H1 (cell line): ENCODE measurements at regions not wholly inside any gene's neighbourhood (a gene's known extent, or its start where the extent isn't known, plus 50 kb on each side); places are given as distances from the start of the nearest gene placed in this dataset.
"Not testable (repeated sequence)": the region's sequence is repeated elsewhere in the genome, so short reads cannot be mapped to it uniquely, and the experiment has no call there.

Experiments used
- CTCF ChIA-PET: fragments of 300-600 bp; sonication (Branson Sonifier 250); formaldehyde crosslinking; loops from one replicate; lab custom pipeline; 2021; ENCODE audit not compliant: partially characterized antibody; lab: Charles Lee
- POLR2A ChIA-PET: fragments of 300-600 bp; sonication (Branson Sonifier 250); formaldehyde crosslinking; loops from one replicate; lab custom pipeline; 2021; ENCODE audit warnings: inconsistent platforms; ENCODE audit not compliant: partially characterized antibody; lab: Charles Lee
- DNase-seq, 2 experiments: peaks; one replicate each; pipeline versions ENCODE4 v3.0.0 to v3.0.0-alpha.2; 2010 to 2022; ENCODE audit warnings: low spot score in 2 of 2, low read depth in 1 of 2, mixed read lengths in 1 of 2
- FAIRE-seq: peaks from 2 replicates; lab custom pipeline; 2011; peaks lifted over from hg19 to GRCh38; lab: Jason Lieb, UNC
- H2AFZ ChIP-seq: 2 replicates; pipeline ENCODE4 v1.8.1; 2012; ENCODE audit warnings: low read length, inconsistent platforms
- H2AK5ac ChIP-seq: 2 replicates; pipeline ENCODE4 v1.6.1; 2013; ENCODE audit warnings: low read depth, low read length
- H2BK120ac ChIP-seq: replicated peaks from 2 replicates; pipeline ENCODE3; 2013; ENCODE audit warnings: low read depth, low read length, inconsistent platforms
- H2BK12ac ChIP-seq: 2 replicates; pipeline ENCODE4 v1.6.1; 2013; ENCODE audit warnings: low read depth, low read length
- H2BK15ac ChIP-seq: 2 replicates; pipeline ENCODE4 v1.6.1; 2013; ENCODE audit warnings: low read length
- H2BK20ac ChIP-seq: 2 replicates; pipeline ENCODE4 v1.6.1; 2013; ENCODE audit warnings: low read length
- H2BK5ac ChIP-seq: 2 replicates; pipeline ENCODE4 v1.6.1; 2013; ENCODE audit warnings: low read depth, low read length
- H3K14ac ChIP-seq: 2 replicates; pipeline ENCODE4 v1.6.1; 2013; ENCODE audit warnings: inconsistent platforms; ENCODE audit not compliant: insufficient read length
- H3K18ac ChIP-seq: 2 replicates; pipeline ENCODE4 v1.6.1; 2013; ENCODE audit warnings: low read length; ENCODE audit errors: extremely low read depth
- H3K23ac ChIP-seq: 2 replicates; pipeline ENCODE4 v1.6.1; 2013; ENCODE audit warnings: inconsistent platforms; ENCODE audit not compliant: insufficient read length
- H3K23me2 ChIP-seq: 2 replicates; pipeline ENCODE4 v1.6.1; 2013; ENCODE audit warnings: low read depth, low read length
- H3K27ac ChIP-seq: 2 replicates; pipeline ENCODE4 v1.6.1; 2011; ENCODE audit warnings: low read depth, low read length, inconsistent platforms
- H3K27me3 ChIP-seq, 4 experiments: replicated peaks in 1 of 4; 1 replicate in 1 of 4; 2 replicates in 3 of 4; pipeline versions ENCODE4 v1.6.1 to v1.8.1; 2011 to 2013; ENCODE audit warnings: low read length in 3 of 4, mild to moderate bottlenecking in 3 of 4, inconsistent platforms in 2 of 4, mixed read lengths in 2 of 4, moderate library complexity in 1 of 4; ENCODE audit not compliant: control insufficient read depth in 3 of 4, insufficient read depth in 3 of 4; ENCODE audit errors: extremely low read depth in 1 of 4
- H3K36me3 ChIP-seq, 4 experiments: 2 replicates each; pipeline versions ENCODE4 v1.6.1 to v1.8.1; 2011 to 2013; ENCODE audit warnings: mild to moderate bottlenecking in 4 of 4, low read length in 3 of 4, moderate library complexity in 2 of 4, control low read depth in 1 of 4, inconsistent platforms in 1 of 4; ENCODE audit not compliant: insufficient read depth in 4 of 4, control insufficient read depth in 2 of 4
- H3K4ac ChIP-seq: replicated peaks from 2 replicates; pipeline ENCODE3; 2013; ENCODE audit warnings: low read length, low read depth, mixed read lengths, inconsistent platforms; ENCODE audit not compliant: insufficient read length
- H3K4me1 ChIP-seq, 4 experiments: replicated peaks in 1 of 4; 1 replicate in 1 of 4; 2 replicates in 3 of 4; pipeline versions ENCODE4 v1.6.1 to v1.8.1; 2011 to 2013; ENCODE audit warnings: low read length in 3 of 4, inconsistent platforms in 2 of 4, mixed read lengths in 1 of 4; ENCODE audit not compliant: insufficient read depth in 4 of 4, control insufficient read depth in 3 of 4
- H3K4me2 ChIP-seq, 2 experiments: 2 replicates each; pipeline versions ENCODE4 v1.6.1 to v1.8.1; 2011 to 2013; ENCODE audit warnings: low read depth in 2 of 2, low read length in 2 of 2, control low read depth in 1 of 2, inconsistent platforms in 1 of 2, mild to moderate bottlenecking in 1 of 2; ENCODE audit not compliant: insufficient read depth in 1 of 2
- H3K4me3 ChIP-seq, 4 experiments: fragments of 200-600, 300-600 bp in 1 of 4; sonication (generic), shearing (Covaris generic), sonication (Bioruptor Twin) in 1 of 4; 2 replicates each; pipeline versions ENCODE4 v1.5.1 to v1.8.1; 2011 to 2016; ENCODE audit warnings: low read length in 4 of 4, low read depth in 3 of 4, control low read depth in 2 of 4, inconsistent platforms in 2 of 4, mild to moderate bottlenecking in 2 of 4, mixed read lengths in 1 of 4, moderate library complexity in 1 of 4; ENCODE audit not compliant: insufficient read depth in 2 of 4; ENCODE audit errors: extremely low read depth in 1 of 4
- H3K56ac ChIP-seq: replicated peaks from 2 replicates; pipeline ENCODE3; 2013; ENCODE audit warnings: low read depth, mild to moderate bottlenecking, mixed read lengths, low read length, inconsistent platforms; ENCODE audit not compliant: insufficient read length
- H3K79me1 ChIP-seq: 2 replicates; pipeline ENCODE4 v1.6.1; 2013; ENCODE audit warnings: low read depth, low read length, control low read depth
- H3K79me2 ChIP-seq, 2 experiments: 2 replicates each; pipeline versions ENCODE4 v1.6.1 to v1.8.1; 2012 to 2013; ENCODE audit warnings: low read length in 2 of 2, mild to moderate bottlenecking in 2 of 2, inconsistent platforms in 1 of 2; ENCODE audit not compliant: insufficient read depth in 2 of 2, control insufficient read depth in 1 of 2
- H3K9ac ChIP-seq, 4 experiments: replicated peaks in 1 of 4; 1 replicate in 1 of 4; 2 replicates in 3 of 4; pipeline versions ENCODE4 v1.6.1 to v1.8.1; 2011 to 2013; ENCODE audit warnings: low read depth in 3 of 4, low read length in 3 of 4, control low read depth in 2 of 4, mild to moderate bottlenecking in 2 of 4, moderate library complexity in 2 of 4, inconsistent platforms in 1 of 4; ENCODE audit errors: extremely low read depth in 1 of 4
- H3K9me3 ChIP-seq, 2 experiments: 2 replicates each; pipeline versions ENCODE4 v1.6.1 to v1.8.1; 2012 to 2013; ENCODE audit warnings: mild to moderate bottlenecking in 2 of 2, moderate library complexity in 2 of 2, control low read depth in 1 of 2, inconsistent platforms in 1 of 2, low read depth in 1 of 2, low read length in 1 of 2, mixed read lengths in 1 of 2; ENCODE audit not compliant: insufficient read depth in 2 of 2
- H4K20me1 ChIP-seq, 2 experiments: replicated peaks in 1 of 2; 2 replicates each; pipeline versions ENCODE3 to v1.8.1; 2011 to 2013; ENCODE audit warnings: inconsistent platforms in 2 of 2, low read length in 2 of 2, mild to moderate bottlenecking in 1 of 2; ENCODE audit not compliant: insufficient read depth in 2 of 2, control insufficient read depth in 1 of 2
- H4K5ac ChIP-seq: 2 replicates; pipeline ENCODE4 v1.6.1; 2013; ENCODE audit warnings: low read length, low read depth, mixed read lengths, inconsistent platforms; ENCODE audit not compliant: insufficient read length
- H4K8ac ChIP-seq: 2 replicates; pipeline ENCODE4 v1.8.0; 2013; ENCODE audit warnings: mild to moderate bottlenecking, moderate library complexity, low read length, inconsistent platforms; ENCODE audit not compliant: insufficient read depth; ENCODE audit errors: extremely low read depth
- H4K91ac ChIP-seq: replicated peaks from 2 replicates; pipeline ENCODE3; 2013; ENCODE audit warnings: low read length, mixed read lengths, inconsistent platforms; ENCODE audit not compliant: insufficient read length
- WGBS, 2 experiments: shearing (Covaris generic) in 1 of 2; methylation state at CpG; one replicate each; pipeline versions ENCODE4 v1.1.6 to v1.1.7; 2013 to 2015; ENCODE audit warnings: low lambda C conversion rate in 2 of 2, mixed read lengths in 2 of 2, inconsistent platforms in 1 of 2, low coverage in 1 of 2, missing lambda C conversion rate in 1 of 2; ENCODE audit not compliant: insufficient replicate concordance in 2 of 2, insufficient coverage in 1 of 2, insufficient read length in 1 of 2; ENCODE audit errors: extremely low coverage in 1 of 2, missing lambda C conversion rate in 1 of 2; 5-methylcytosine and 5-hydroxymethylcytosine counted together

GRCh38 chr2:87638114-87638807, 109.6 kb upstream of the PLGLB2 start:
- DNase-seq, H3K4me2 ChIP-seq, H3K36me3 ChIP-seq, H3K56ac ChIP-seq, H2BK15ac ChIP-seq, H4K5ac ChIP-seq, H2BK120ac ChIP-seq, H3K23ac ChIP-seq, POLR2A ChIA-PET, H3K79me1 ChIP-seq, H3K4ac ChIP-seq, H4K20me1 ChIP-seq, H3K23me2 ChIP-seq, H3K27me3 ChIP-seq, H2AFZ ChIP-seq, H3K27ac ChIP-seq, H4K8ac ChIP-seq, H3K4me3 ChIP-seq, H3K9me3 ChIP-seq, H2AK5ac ChIP-seq, H4K91ac ChIP-seq, H3K18ac ChIP-seq, FAIRE-seq, H2BK5ac ChIP-seq, H3K9ac ChIP-seq, H2BK12ac ChIP-seq, H3K14ac ChIP-seq, H3K79me2 ChIP-seq, H2BK20ac ChIP-seq, CTCF ChIA-PET, H3K4me1 ChIP-seq: not testable (repeated sequence)
- 95% methylated on average over 8 of the region's 10 CpGs; no CpG with 5 or more reads in 1 of the 2 experiments for WGBS, 2 experiments

GRCh38 chr2:87638872-87639271, 109.0 kb upstream of the PLGLB2 start:
- H2BK12ac ChIP-seq, DNase-seq, H2BK5ac ChIP-seq, H3K27ac ChIP-seq, H4K20me1 ChIP-seq, H2BK15ac ChIP-seq, H2AK5ac ChIP-seq, H3K14ac ChIP-seq, H2BK120ac ChIP-seq, H3K4me1 ChIP-seq, H3K79me2 ChIP-seq, H4K5ac ChIP-seq, H4K8ac ChIP-seq, H4K91ac ChIP-seq, H2AFZ ChIP-seq, H3K9me3 ChIP-seq, H3K4me3 ChIP-seq, H3K23me2 ChIP-seq, H3K18ac ChIP-seq, H3K56ac ChIP-seq, H2BK20ac ChIP-seq, H3K23ac ChIP-seq, H3K9ac ChIP-seq, H3K4me2 ChIP-seq, H3K36me3 ChIP-seq, H3K27me3 ChIP-seq, H3K4ac ChIP-seq, POLR2A ChIA-PET, FAIRE-seq, CTCF ChIA-PET, H3K79me1 ChIP-seq: not testable (repeated sequence)
- WGBS, 2 experiments, result 100% methylated on average over 1 of the region's 7 CpGs; no CpG with 5 or more reads in 1 of the 2 experiments
